Right renal pelvis (tissue), 4 donors: ENCODE measurements at regions not wholly inside any gene's neighbourhood (a gene's known extent, or its start where the extent isn't known, plus 50 kb on each side); places are given as distances from the start of the nearest gene placed in this dataset.
A peak's percentile ranks its signal among the peaks of the same experiment; 100 is the strongest.

Experiments used
- DNase-seq, 4 donors: peaks; one replicate each; pipeline ENCODE4 v3.0.0-alpha.2; 2013; ENCODE audit warnings: low read depth in 4 of 4, low spot score in 3 of 4, missing footprints in 1 of 4

GRCh38 chr4:110770353-110770752 is 147.5 kb upstream of the PITX2 start:
- no peak for DNase-seq

- DNase-seq, result no peak
Measured at GRCh38 chr4:110778521-110778920, 155.6 kb upstream of the PITX2 start.

- no peak for DNase-seq
Measured at GRCh38 chr4:110780538-110780937, 157.7 kb upstream of the PITX2 start.

- no peak for DNase-seq
Measured at GRCh38 chr4:110781944-110782343, 159.1 kb upstream of the PITX2 start.

- DNase-seq, result no peak
Measured at GRCh38 chr4:110787109-110787508, 164.2 kb upstream of the PITX2 start.

- no peak for DNase-seq
Measured at GRCh38 chr4:110787707-110788106, 164.8 kb upstream of the PITX2 start.

GRCh38 chr4:110788302-110788701 is 165.4 kb upstream of the PITX2 start:
- DNase-seq, result no peak

- no peak for DNase-seq
Measured at GRCh38 chr4:110792036-110792435, 169.2 kb upstream of the PITX2 start.

GRCh38 chr4:110793381-110793801 is 170.5 kb upstream of the PITX2 start:
- DNase-seq, result no peak

GRCh38 chr4:110793890-110794554 is 171.1 kb upstream of the PITX2 start:
- no peak for DNase-seq

- no peak for DNase-seq
Measured at GRCh38 chr4:110795971-110796370, 173.1 kb upstream of the PITX2 start.

GRCh38 chr4:110797486-110797885 is 174.6 kb upstream of the PITX2 start:
- DNase-seq, result no peak

- DNase-seq, result peak in 1 of 4 donors; percentile 4
Measured at GRCh38 chr4:110798687-110799086, 175.8 kb upstream of the PITX2 start.

GRCh38 chr4:110799211-110799610 is 176.3 kb upstream of the PITX2 start:
- DNase-seq, result no peak

- no peak for DNase-seq
Measured at GRCh38 chr4:110801591-110801990, 178.7 kb upstream of the PITX2 start.

- DNase-seq, result no peak
Measured at GRCh38 chr4:110808351-110808878, 185.5 kb upstream of the PITX2 start.

GRCh38 chr4:110815950-110816349 is 193.1 kb upstream of the PITX2 start:
- no peak for DNase-seq

- no peak for DNase-seq
Measured at GRCh38 chr4:110816367-110816766, 193.5 kb upstream of the PITX2 start.

GRCh38 chr4:110821186-110821585 is 198.3 kb upstream of the PITX2 start:
- no peak for DNase-seq

GRCh38 chr4:110823251-110823650 is 200.4 kb upstream of the PITX2 start:
- DNase-seq, result no peak

- no peak for DNase-seq
Measured at GRCh38 chr4:110824344-110824743, 201.5 kb upstream of the PITX2 start.

GRCh38 chr4:110826656-110827055 is 203.8 kb upstream of the PITX2 start:
- no peak for DNase-seq

GRCh38 chr4:110830461-110830860 is 207.6 kb upstream of the PITX2 start:
- no peak for DNase-seq
